Heart right ventricle (tissue), 16 donors: ENCODE measurements at regions not wholly inside any gene's neighbourhood (a gene's known extent, or its start where the extent isn't known, plus 50 kb on each side); places are given as distances from the start of the nearest gene placed in this dataset.

ENCODE experiments used
- ATAC-seq, 8 donors: fragments of 200-7000 bp; cut with Tn5 transposase; one replicate each; pipeline ENCODE4 v1.9.1; 2020; ENCODE audit warnings: mild to moderate bottlenecking in 8 of 8, moderate library complexity in 8 of 8, moderate number of reproducible peaks in 1 of 8
- DNase-seq, 2 donors: peaks; one replicate each; pipeline ENCODE4 v3.0.0-alpha.2; 2020
- H3K27ac ChIP-seq, 10 donors: fragments of 200-600 bp; sonication (generic) in 2 of 10; one replicate each; pipeline versions ENCODE4 v1.5.0 to v1.8.0; 2020 to 2022; ENCODE audit warnings: mild to moderate bottlenecking in 3 of 10
- H3K27me3 ChIP-seq, 7 donors: fragments of 200-600 bp; one replicate each; pipeline ENCODE4 v1.8.0; 2021 to 2022; ENCODE audit warnings: mild to moderate bottlenecking in 2 of 7
- H3K36me3 ChIP-seq, 9 donors: fragments of 200-600 bp; sonication (generic) in 1 of 9; one replicate each; pipeline versions ENCODE4 v1.5.0 to v1.8.0; 2020 to 2022; ENCODE audit warnings: mild to moderate bottlenecking in 2 of 9
- H3K4me1 ChIP-seq, 9 donors: fragments of 200-600 bp; sonication (generic) in 1 of 9; one replicate each; pipeline versions ENCODE4 v1.5.0 to v1.8.0; 2020 to 2022; ENCODE audit warnings: mild to moderate bottlenecking in 4 of 9
- H3K4me3 ChIP-seq, 10 donors: fragments of 200-600 bp; sonication (generic) in 2 of 10; one replicate each; pipeline versions ENCODE4 v1.5.0 to v1.8.0; 2020 to 2022; ENCODE audit warnings: mild to moderate bottlenecking in 7 of 10, moderate library complexity in 2 of 10
- H3K9me3 ChIP-seq, 11 donors: fragments of 200-600 bp in 10 of 11; sonication (generic) in 2 of 11; one replicate each; pipeline versions ENCODE4 v1.5.0 to v1.8.0; 2013 to 2022; ENCODE audit warnings: mild to moderate bottlenecking in 2 of 11, control low read depth in 1 of 11, moderate library complexity in 1 of 11
- WGBS, 2 donors: extraction: QIAGEN DNeasy Blood & Tissue Kit; methylation state at CpG; one replicate each; pipeline ENCODE4 v1.1.7; 2013; ENCODE audit warnings: inconsistent platforms in 1 of 2; 5-methylcytosine and 5-hydroxymethylcytosine counted together
- intact Hi-C, 10 donors: fragments of 100-400 bp; cut with DNase I; formaldehyde crosslinking; loops; one replicate each; pipeline versions ENCODE4 v1.11.1 to v1.14.2; 2022
- TF ChIP-seq, protein P1 (sequence below), 9 donors: fragments of 200-600 bp; sonication (generic) in 2 of 9; IDR thresholded peaks; one replicate each; pipeline versions ENCODE4 v1.5.0 to v1.8.0; 2021 to 2022; ENCODE audit warnings: antibody characterized with exemption in 9 of 9, mild to moderate bottlenecking in 5 of 9, moderate library complexity in 1 of 9
- donor health status: Arrhythmogenic right ventricular cardiomyopathy.
- donor health status: ischemic (EF 13 %, LVEDD 7.1; RV severe dilation, severe dysfunction).
- donor health status: healthy with polysubstance abuse.
- donor health status: DM: no; HTN: yes; CAD: no.
- donor health status: DM: no; HTN: no; CAD: no.
- donor health status: ischemic (EF 25% LVEDD 6.9; RV normal size, moderate dysfunction).
- donor health status: ischemic (EF 25% LVEDD 5.7; RV mildly dilated, moderate dysfunction).
- donor health status: healthy.
- donor health status: DM: yes; HTN: yes; CAD: no.
- donor health status: Ischemic cardiomyopathy.
- donor health status: ischemic (EF 35%, LVEDD 5.7; RV mildly dilated, moderate dysfunction).
- donor health status: nonischemic (EF 11% LVEDD 7.7; RV severe dilation, severe dysfunction).
- donor health status: DM: yes; HTN: yes; CAD: no.
- donor health status: PGD.
- donor health status: ischemic (EF 29% LVEDD 5.4; RV normal size, mild dysfunction).
- donor health status: nonischemic (EF 23%, LVEDD 6.1; RV moderate dilation, normal function).

GRCh38 chr13:57925250-57925649 is 293.7 kb downstream of the PCDH17 start:
- TF ChIP-seq, protein P1, sequence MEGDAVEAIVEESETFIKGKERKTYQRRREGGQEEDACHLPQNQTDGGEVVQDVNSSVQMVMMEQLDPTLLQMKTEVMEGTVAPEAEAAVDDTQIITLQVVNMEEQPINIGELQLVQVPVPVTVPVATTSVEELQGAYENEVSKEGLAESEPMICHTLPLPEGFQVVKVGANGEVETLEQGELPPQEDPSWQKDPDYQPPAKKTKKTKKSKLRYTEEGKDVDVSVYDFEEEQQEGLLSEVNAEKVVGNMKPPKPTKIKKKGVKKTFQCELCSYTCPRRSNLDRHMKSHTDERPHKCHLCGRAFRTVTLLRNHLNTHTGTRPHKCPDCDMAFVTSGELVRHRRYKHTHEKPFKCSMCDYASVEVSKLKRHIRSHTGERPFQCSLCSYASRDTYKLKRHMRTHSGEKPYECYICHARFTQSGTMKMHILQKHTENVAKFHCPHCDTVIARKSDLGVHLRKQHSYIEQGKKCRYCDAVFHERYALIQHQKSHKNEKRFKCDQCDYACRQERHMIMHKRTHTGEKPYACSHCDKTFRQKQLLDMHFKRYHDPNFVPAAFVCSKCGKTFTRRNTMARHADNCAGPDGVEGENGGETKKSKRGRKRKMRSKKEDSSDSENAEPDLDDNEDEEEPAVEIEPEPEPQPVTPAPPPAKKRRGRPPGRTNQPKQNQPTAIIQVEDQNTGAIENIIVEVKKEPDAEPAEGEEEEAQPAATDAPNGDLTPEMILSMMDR (IDR thresholded peaks at IDR 0.05): peak in 6 of 9 donors; percentile 35 to 60 (median 50)
- H3K36me3 ChIP-seq: no peaks in the 10 kb centered on the region
- H3K27me3 ChIP-seq: no peaks in the 10 kb centered on the region
- no peaks in the 10 kb centered on the region for H3K9me3 ChIP-seq
- no peak overlapping the region for H3K27ac ChIP-seq
- no peak overlapping the region for H3K4me3 ChIP-seq
- H3K4me1 ChIP-seq: no peaks in the 10 kb centered on the region
- peak in 1 of 8 donors; percentile 70 for ATAC-seq
- intact Hi-C loops: loop anchor here in 1 of 10 donors (10.0 kb wide), 1 partner anchor 1040 kb away; no protein-coding TSS in a partner anchor
- WGBS, 2 donors: 75 to 82% methylated on average over 3 of the region's 3 CpGs
- no peak for DNase-seq

DNA sequence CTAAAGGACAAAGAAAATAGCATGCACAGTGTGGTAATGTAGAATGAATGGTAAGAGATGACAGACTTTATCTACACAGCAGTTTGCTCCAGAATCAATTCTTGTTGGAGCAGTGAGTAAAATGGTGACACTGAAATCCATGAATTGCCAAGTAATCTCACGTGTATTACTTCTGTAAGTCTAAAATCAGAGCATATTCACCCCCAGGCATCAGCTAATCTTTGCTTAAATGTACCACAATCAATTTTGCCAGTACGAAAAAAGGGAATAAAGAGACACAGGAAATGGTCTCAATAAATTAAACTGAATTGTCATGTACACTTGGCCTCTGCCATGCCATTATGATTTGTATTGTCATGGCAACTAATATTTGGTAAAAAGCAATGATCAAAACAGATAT is 294.2 kb downstream of the PCDH17 start:
- no peaks in the 10 kb centered on the region for H3K27me3 ChIP-seq
- no peaks in the 10 kb centered on the region for H3K4me1 ChIP-seq
- ATAC-seq (no peak), DNase-seq (no peak)
- intact Hi-C loops: loop anchor here in 1 of 10 donors (10.0 kb wide), 1 partner anchor 1039 kb away; no protein-coding TSS in a partner anchor
- TF ChIP-seq, protein P1 (IDR thresholded peaks at IDR 0.05): no peak
- WGBS, 2 donors: 82 to 89% methylated on average over 2 of the region's 2 CpGs
- no peak overlapping the region for H3K4me3 ChIP-seq
- H3K9me3 ChIP-seq: no peaks in the 10 kb centered on the region
- H3K36me3 ChIP-seq: no peaks in the 10 kb centered on the region
- H3K27ac ChIP-seq: no peak overlapping the region

- H3K36me3 ChIP-seq: no peaks in the 10 kb centered on the region
- WGBS, 2 donors: 73 to 79% methylated on average over 1 of the region's 1 CpG
- no peak for DNase-seq
- H3K27me3 ChIP-seq: no peaks in the 10 kb centered on the region
- no peaks in the 10 kb centered on the region for H3K4me1 ChIP-seq
- TF ChIP-seq, protein P1 (IDR thresholded peaks at IDR 0.05): no peak
- intact Hi-C loops: no loop called here
- no peak overlapping the region for H3K27ac ChIP-seq
- no peaks in the 10 kb centered on the region for H3K9me3 ChIP-seq
- no peak overlapping the region for H3K4me3 ChIP-seq
- ATAC-seq: no peak
Measured at GRCh38 chr13:57932061-57932460, 300.5 kb downstream of the PCDH17 start.

- WGBS, 2 donors: 90 to 91% methylated on average over 1 of the region's 1 CpG
- Histone ChIP-seq H3K36me3 (no peaks in the 10 kb centered on the region), H3K4me1 (no peaks in the 10 kb centered on the region), H3K27ac (no peak overlapping the region), H3K9me3 (no peaks in the 10 kb centered on the region), H3K27me3 (no peaks in the 10 kb centered on the region), H3K4me3 (no peak overlapping the region)
- ATAC-seq (no peak), DNase-seq (no peak)
- TF ChIP-seq, protein P1 (IDR thresholded peaks at IDR 0.05): no peak
- intact Hi-C loops: no loop called here
Measured at GRCh38 chr13:57933606-57934005, 302.1 kb downstream of the PCDH17 start.
